ENCODE measurements at regions not wholly inside any gene's neighbourhood (a gene's known extent, or its start where the extent isn't known, plus 50 kb on each side); places are given as distances from the start of the nearest gene placed in this dataset.

DNA sequence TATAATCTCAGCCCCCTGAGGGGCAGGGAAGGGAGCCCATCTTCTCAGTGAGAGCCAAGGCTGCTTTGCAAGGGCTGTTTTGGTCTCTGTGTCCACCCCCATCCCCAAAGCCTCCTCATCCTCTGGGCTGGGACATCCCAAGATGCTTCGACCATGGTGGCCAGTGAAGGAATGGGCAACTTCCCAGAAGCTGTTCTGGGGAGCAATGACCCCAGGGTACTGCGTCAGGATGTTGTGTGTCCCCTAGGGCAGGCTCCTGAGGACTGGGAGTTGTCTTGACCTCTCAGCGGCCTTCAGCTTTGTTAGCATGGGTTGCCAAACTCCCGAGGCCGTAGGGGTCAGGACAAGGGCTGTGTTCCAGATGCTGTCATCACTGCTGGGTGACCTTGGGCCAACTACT lies 238.4 kb upstream of the POU3F1 start:
- no peak for DNase-seq (ENCODE audit: low spot score)

DNA sequence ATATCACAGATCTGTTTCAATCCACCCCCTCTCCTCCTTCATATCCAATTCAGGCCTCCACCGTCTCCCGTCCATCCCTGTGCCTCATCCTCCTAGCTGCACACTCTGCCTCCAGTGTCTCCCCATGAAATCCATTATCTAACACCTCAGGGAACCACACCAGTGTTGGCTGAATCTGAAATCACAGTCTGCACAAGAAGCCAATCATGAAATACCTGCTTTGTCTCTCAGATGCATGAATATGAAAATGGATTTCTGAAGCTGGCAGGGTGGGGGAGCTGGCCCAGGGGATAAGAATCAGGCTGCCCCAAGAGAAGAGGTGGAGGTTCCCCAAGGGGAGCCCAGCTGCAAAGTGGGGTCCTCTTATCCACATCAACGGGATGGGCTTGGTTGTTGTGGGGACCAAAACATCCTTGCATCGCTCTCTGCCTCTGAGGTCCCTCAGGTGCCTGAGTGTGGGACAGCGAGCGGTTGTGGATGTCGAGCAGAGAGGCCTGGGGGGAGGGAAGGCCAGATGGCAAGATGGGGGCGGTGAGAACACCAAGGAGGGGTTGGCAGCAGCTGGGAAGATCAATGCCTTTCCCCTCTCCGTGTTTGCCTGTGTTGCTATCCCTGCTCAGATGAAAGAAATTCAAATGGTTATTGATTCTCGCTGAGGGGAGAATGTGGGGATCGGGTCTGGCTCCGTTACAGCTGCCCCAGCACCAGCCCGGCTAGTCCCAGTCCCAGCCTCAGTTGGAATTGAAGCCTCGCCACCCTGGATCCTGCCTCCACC lies 237.3 kb upstream of the POU3F1 start:
- no peak for DNase-seq (ENCODE audit: low spot score)

DNA sequence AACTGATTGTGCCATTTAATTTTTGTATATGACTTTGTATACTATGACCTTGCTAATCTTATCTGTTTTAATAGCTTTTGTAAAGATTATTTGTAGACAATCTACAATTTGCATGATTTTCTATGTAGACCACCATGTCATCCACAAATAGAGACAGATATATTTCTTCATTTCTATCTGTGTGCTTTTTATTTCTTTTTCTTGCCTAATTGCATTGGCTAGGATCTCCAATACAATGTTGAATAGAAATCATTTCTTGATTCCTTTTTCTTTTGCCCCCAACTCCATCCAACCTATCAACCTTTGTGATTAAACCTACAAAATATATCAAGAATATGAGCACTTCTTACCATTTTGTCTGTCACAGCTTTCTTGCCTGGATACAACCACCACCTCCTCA lies 232.6 kb upstream of the POU3F1 start:
- DNase-seq (ENCODE audit: low spot score): no peak

DNA sequence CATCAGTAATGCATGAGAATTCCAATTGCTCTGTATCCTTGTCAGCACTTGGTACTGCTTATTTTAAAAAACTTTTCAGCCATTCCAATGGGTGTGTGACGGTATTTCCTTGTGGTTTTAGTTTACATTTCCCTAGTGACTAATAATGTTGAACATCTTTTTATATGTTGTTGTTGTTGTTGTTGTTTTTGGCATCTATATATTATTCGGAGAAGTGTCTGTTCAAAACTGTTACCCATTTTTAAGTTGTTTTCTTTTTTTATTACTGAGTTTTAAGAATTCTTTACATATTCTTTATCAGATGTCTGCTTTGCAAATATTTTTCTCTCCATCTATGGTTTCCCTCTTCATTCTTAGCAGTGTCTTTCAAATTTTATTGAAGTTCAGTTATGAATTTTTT lies 231.1 kb upstream of the POU3F1 start:
- DNase-seq (ENCODE audit: low spot score): no peak

DNA sequence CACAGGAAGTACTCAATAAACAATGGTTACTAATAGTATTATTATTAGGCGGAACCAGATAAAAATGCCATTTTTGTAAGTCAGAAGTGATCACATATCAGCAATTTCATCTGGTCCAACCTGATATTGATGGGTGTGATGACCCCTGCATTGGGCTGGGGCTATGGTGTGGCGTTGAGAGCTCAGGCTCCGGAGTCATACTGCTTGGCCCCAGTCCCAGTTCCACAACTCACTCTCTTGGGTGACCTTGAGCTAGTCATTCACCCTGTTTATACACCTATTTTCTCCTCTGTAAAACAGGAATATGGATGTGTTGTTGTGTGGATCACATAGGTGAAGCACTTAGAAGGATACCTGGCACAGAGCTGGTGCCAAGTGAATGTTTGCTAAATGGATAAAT lies 229.4 kb upstream of the POU3F1 start:
- DNase-seq (ENCODE audit: low spot score): no peak

DNA sequence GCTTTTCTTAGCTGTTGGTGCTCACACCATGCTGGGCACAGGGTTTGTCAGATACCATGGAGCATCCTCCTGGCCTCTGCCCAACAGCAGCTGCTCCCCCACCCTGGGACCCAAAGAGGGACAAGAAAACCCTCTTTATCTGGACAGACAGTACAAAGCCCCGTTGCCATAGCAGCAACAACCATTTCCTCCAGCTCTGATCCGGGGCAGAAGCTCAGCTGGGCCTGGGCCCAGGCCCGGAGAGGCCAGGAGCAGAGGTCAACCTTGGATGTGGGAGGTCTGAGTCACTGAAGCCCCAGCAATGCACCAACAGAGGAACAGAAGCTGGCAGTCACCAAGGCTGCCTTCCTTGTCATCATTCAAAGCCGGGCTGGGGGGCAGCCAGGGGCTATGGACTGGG lies 228.4 kb upstream of the POU3F1 start:
- DNase-seq (ENCODE audit: low spot score): no peak

DNA sequence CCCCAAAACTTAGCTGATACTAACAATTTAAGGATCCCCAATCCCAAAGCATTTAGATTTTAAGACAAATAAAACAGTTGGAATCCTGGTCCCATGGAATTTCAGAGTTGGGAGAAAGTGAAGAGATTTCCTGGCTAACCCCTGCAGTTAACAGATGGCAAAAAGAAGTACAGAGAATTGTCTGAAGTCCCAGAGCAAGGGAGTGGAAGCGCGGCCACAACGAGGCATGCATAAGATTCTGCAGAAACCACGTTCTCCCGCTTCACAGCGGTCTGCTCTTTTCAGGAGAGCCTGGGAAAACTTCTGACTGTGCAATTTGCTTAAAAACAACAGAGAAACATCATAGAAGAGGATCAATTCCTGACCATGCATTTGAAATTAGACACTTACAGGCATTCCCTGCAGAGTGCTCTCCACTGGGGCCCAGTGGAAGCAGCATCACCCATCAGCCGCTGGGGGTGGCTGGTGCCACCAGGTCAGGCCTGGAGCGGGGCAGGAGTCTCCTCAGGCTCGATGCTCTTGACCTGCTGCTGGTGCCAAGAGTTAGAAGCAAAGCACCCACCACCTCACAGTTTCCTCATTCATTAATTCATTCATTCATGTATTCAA lies 226.7 kb upstream of the POU3F1 start:
- no peak for DNase-seq (ENCODE audit: low spot score)

DNA sequence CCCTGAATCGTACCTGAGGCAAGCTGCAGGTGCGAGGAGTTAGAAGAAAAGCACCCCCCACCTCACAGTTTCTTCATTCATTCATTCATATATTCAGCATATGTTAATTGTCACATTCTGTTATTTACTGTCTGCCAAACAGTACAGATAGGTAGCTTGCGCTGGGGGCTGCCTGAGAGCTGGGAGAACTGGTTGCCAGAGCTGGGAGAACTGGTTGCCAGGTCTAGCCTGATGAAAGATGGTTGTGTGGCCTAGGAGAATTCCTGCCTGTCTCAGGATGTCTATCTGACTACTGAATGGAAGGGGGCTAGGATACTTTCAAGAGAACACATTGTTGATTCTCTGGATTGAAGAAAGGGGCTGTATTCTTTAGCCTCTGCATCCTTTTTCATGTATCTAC lies 225.9 kb upstream of the POU3F1 start:
- DNase-seq (ENCODE audit: low spot score): no peak

DNA sequence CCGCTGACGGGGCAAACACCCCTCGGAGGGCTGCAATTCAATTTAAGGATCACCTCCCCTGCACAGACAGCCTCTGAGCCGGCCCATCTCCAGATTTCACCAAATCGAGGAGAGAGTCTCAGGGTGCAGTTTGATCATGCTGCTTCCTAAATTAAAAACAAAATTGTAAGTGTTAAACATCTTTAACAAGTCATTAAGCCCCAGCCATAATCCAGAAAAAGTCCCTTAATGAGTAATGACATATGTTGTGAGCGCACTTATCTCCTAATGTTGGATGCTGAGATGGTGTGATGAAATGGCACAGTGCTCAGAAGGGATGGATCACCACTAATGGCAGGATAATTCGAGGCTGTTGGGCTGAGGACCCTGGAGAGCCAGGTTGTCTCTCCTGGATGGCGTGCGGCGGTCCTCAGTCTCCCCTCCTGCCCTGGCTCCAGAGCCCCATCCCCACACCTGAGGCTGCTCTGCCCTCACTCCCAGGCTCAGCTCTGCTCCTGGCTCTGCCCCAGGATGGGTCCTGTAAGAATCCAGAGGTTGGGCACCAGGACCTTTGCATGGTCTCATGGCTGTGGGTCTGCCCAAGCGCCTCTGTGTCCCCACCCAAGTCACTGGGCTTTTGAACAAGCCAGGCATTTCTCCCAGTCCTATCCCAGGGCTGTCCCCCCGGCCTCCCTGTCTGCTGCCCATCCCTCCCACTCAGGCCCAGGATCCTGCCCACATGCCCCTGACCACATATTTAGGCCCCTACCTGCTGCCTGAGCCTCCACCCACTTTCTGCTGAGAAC lies 224.4 kb upstream of the POU3F1 start:
- no peak for DNase-seq (ENCODE audit: low spot score)

DNA sequence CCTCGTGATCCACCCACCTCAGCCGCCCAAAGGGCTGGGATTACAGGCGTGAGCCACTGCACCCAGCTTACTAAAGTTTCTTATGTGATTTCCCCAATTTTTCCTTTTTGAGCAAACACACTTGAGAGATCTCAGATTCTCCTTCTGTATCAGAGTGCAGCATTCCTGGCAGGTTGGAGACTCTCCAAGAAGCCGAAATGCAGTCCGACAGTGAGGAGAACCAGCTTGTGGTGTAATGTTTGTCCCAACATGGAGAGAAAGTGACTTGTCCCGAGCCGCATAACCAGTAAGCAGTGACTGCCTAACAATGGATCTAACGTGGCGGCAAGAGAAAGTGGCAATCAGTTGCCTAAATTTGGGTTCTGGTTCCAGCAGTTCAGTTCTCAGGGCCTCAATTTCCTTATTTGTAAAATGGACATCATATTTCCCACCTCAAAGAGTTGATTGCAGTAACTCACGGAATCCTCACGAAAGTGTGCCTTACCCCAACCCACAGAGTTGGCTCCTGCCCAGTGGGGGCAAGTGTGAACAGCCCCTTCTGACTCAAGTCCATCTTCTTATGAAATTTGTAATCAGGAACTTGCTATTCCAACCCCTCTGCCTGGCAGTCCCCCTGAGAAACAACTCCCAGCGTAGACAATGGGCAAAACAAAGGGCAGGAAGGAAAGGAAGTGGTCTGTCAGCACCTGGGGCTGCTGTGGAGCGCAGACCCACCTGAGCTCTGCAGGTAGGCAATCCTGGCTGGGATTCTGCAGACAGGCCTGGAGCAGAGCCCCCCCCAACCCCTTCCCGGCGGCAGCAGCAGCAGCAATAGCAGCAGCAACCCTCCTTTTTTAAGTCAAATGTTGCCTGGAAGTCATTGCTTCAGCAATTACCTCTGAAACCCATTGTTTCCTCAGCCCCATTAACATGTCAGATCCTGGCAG lies 223.6 kb upstream of the POU3F1 start:
- DNase-seq (ENCODE audit: low spot score): no peak

DNA sequence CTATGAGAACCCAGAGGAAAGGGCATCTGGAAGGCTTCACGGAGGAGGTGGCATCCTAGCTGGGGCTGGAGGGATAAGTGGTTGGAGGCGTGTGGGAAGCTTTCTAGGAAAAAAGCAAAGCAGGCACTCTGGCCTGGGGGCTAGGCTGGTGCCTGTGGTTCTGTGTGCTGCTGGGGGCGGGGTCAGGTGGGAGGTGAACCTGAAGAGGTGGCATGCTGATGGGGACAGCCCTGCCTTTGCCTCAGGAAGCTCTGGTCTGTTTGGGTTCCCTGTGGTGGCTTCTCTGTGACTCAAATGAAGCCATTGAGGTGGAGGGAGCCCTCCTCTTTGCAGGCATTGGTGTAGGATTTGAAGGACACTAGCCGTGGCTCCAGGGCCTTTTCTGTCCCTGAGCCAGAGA lies 221.6 kb upstream of the POU3F1 start:
- no peak for DNase-seq (ENCODE audit: low spot score)

DNA sequence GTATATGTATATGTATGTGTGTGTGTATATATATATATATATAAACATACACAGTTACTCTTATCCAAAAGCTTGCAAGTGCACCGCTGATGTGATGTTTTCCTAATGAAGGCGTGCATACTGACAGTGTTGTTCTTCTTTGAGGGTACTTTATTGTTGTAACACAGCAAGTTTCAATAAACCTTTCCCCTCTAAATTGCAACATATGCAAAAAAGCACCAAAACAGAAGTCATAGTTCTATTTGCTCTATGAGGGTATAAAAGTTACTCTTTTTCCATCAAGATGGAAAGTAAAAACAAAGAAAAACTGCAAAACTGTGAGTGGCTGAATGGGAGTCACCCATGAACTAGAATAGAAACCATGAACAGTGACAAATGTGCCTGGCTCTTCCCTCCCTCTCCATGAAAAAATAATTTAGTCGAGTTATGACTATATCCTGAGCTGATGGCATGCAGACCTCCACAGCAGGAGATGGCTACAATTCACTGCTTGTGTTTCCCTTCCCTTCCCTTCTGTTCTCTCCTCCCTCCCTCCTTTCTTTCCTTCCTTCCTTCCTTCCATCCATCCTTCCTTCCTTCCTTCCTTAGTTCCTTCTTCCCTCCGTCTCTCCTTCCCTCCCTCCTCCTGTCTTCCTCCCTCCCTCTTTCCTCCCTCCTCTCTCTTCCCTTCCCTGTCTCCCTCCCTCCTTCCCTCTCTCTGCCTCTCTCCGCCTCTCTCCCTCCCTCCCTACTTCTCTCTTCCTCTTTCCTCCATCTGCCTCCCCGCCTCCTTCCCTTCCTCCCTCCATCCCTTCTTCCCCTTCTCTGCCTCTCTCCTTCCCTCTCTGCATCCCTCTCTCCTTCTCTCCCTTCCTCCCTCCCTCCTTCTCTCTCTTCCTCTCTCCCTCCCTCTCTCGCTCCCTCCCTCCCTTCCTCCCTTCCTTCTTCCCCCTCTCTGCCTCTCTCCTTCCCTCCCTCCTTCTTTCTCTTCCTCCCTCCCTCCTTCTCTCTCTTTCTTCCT lies 220.7 kb upstream of the POU3F1 start:
- DNase-seq (ENCODE audit: low spot score): no peak

DNA sequence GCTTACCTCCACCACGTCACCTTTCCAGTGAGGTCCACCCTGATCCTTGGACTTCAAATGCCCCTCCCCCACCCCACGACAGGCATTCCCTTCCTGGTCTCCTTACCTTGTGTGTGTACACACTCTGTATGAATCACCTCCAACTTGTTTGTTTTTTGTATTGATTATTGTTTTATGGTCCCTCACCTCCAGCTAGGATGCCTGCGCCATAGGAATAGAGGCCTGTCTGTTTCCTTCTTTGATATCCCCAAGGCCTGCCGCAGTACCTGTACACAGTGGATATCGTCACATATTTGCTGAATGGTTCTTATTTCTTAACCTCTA lies 219.6 kb upstream of the POU3F1 start:
- DNase-seq (ENCODE audit: low spot score): no peak

DNA sequence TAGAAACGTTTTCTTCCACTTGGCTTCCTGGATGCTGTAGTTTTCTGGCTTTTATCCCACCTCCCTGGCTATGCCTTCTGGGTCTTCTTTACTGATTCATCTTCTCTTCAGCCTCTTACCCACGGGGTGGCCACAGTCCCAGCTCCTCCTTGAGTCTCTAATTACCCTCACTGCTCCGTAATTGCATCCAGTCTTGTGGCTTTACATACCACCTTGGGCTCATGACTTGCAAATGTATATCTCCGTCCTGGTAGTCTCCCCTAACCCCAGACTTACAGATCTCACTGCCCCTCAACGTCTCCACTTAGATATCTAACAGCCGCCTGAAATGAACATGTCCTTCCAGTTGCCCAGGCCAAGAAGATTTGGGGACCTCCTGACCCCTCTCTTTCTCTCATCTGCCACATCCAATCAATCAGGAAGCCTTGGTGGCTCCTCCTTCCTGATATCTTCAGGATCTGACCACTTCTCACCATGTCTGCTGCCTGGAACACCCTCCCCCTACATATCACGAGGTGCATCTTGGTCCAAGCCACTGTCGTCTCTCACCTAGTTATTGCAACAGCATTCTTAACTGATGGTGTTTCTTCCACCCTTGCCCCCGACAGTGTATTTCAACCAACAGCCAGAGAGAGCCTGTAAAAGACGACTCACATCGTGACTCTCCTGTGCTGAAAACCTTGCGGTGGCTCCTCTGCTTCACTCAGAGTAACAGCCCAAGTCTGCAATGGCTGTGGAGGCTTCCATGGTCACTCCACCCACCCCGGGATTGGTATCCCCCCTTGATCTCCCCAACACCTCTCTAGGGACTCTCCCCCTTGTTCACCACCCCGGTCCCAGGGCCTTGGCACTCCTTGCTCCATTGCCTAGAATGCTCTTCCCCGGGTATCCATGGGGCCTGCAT lies 219.0 kb upstream of the POU3F1 start:
- DNase-seq (ENCODE audit: low spot score): no peak

DNA sequence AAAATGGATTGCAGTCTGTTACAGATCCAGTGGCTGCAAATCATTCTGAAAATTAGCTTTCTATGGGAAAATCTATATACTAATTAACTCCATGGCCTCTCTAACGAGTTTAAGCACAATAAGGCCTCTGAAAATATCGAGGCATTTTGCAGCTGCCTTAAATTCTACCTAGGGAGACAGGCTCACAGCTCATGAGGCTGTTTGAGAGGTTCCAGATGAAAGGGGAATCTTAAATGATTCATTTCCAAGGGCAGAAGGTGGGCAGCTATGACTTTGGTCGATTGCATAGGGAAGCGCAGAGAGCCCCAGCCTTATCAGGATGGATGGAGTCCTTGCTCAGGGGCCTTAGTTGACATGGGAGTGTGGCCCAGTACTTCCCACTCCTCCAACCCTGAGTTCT lies 216.8 kb upstream of the POU3F1 start:
- DNase-seq (ENCODE audit: low spot score): no peak

DNA sequence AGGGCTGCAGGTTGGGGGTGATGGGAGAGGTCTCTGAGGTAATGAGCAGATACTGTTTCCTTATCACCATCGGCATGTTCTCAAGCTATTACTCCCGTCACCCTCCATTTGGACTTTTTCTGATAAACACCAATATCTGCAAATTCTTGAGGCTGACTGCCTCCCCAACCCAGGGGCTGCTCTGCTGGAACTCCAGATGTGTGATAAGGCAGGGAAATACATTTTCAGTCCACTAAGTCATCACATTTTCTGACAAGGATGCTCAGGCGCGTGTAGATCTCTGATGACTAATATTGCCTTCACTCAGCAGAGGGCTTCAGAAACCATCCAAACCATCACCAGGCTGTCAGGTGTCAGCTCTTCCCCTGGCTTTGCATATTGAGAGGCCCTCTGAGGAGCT lies 215.0 kb upstream of the POU3F1 start:
- no peak for DNase-seq (ENCODE audit: low spot score)

DNA sequence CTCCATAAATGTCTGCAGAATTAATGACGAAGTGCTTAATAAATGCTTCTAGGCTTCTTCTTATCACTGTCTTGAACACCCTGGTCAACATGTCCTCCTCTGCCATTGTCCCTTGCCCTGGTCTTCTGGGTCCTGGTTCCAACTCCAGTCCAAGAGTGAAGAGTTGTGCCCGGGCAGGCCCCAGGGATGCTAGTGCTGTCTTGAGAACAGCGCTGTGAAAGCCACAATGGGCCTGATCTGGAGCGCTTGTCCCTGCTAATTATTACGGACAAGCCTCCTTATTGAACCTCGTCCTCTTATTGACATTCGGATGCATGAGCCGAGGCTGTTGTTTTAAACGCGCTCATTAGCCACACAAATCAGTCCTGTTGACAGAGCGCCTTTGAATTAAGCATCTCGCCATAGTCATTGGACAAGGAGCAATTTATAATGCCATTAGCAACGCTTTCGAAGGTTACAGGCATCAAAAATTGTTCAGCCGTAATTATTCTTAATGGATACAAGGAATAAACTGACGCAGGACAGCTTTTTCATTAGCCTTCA lies 211.6 kb upstream of the POU3F1 start:
- no peak for DNase-seq (ENCODE audit: low spot score)

DNA sequence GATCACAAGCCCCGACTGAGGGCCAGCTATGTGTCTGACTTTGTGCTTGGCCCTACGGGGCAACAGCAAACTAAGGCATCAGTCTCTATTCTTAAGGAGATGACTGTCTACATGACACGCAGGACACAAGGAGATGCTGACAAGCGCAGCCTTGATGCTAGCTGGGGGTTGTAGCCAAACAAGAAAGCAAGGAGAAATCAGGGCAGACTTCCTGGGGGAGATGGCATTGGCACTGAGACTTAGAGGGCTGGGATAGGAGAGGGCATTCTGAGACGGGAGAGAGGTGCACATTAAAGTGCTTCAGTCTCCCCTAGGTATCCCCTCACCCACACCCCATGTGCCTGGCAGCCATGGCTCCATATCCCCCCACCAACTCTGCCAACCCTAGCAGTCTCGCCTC lies 210.8 kb upstream of the POU3F1 start:
- no peak for DNase-seq (ENCODE audit: low spot score)

DNA sequence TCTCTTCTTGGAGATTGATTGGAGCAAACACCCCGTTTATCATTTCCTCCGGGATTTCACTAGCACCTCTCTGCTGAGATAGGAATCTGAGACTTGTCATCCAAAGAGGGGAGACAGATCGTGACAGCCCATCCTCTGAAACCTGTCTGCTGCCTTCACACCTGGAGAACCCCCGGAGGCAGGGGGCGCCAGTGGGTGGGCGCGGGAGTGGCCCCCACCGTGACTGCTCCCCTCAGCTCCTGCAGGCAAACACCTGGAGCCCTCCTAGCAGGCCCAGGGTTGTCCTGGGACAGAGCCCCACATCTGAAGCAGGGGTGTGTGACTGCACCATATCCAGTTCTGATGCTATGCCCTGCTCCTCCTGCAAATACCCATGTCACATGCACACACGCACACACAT lies 209.5 kb upstream of the POU3F1 start:
- no peak for DNase-seq (ENCODE audit: low spot score)

DNA sequence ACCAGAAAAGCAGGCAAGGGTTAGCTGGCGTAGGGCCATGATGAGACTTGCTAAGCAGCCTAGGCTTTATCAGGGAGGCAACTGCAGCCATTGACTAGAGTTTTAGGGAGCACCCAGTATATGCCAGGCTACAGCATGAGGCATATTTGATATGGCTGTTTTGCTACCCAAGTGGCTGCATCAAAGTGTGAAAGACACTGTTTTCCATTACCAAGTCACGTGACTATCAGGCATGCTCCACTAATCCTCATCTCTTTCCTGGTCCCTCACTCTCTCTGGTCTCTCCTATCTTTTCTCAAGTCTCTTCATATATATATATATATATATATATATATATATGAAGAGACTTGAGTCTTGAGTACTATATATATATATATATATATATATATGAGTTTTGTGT lies 206.7 kb upstream of the POU3F1 start:
- DNase-seq (ENCODE audit: low spot score): no peak
